ENCODE measurements at regions not wholly inside any gene's neighbourhood (a gene's known extent, or its start where the extent isn't known, plus 50 kb on each side); places are given as distances from the start of the nearest gene placed in this dataset.

DNA sequence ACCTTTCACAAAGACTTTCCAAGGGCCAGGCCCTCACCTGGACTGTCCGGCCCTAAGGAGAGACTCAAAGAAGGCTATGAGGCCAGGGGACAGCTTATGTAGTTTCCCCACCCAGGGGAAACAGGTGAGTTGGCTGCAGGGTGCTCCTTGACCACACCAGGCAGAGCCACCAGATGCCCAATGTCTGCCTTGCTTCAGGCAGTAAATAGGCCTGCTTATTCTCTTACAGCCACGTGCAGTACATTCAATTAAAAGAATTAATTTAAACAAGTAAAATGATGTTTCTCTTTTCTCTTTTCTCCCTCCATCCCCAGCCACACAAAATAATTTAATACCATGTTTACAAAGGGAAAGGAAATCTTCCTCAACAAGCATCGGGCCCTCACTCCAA is 66.6 kb upstream of the ABLIM1 start:
- intact Hi-C loops (cut with DNase I; ENCODE audit: low total_unique reads) (loop anchor here (5.0 kb wide), 1 partner anchor 103 kb away; no protein-coding TSS in a partner anchor), in situ Hi-C loops (cut with MboI; ENCODE audit: low sequenced_read_pairs in 4 of 4) (no loop called here)
- no peak overlapping the region for H3K27ac ChIP-seq
- H3K4me3 ChIP-seq: no peak overlapping the region
- no peaks in the 10 kb centered on the region for H3K36me3 ChIP-seq
- no peak for ATAC-seq
- H3K27me3 ChIP-seq: no peaks in the 10 kb centered on the region
- H3K4me1 ChIP-seq: peaks cover 12 to 14% of the 10 kb centered on the region in 2 donors
- no peaks in the 10 kb centered on the region for H3K9me3 ChIP-seq
- TF ChIP-seq CTCF (IDR thresholded peaks at IDR 0.05 in 4 of 5, conservative IDR thresholded peaks at IDR 0.05 in 1 of 5) (no peak), POLR2A (IDR thresholded peaks at IDR 0.05) (no peak)
- DNase-seq: no peak

GRCh38 chr10:114726820-114727271 is 68.8 kb upstream of the ABLIM1 start:
- H3K4me1 ChIP-seq: no peaks in the 10 kb centered on the region
- no peaks in the 10 kb centered on the region for H3K36me3 ChIP-seq
- H3K27ac ChIP-seq: no peak overlapping the region
- TF ChIP-seq POLR2A (IDR thresholded peaks at IDR 0.05) (no peak), CTCF (IDR thresholded peaks at IDR 0.05 in 4 of 5, conservative IDR thresholded peaks at IDR 0.05 in 1 of 5) (no peak)
- in situ Hi-C loops (cut with MboI; ENCODE audit: low sequenced_read_pairs in 4 of 4): no loop called here
- H3K27me3 ChIP-seq: no peaks in the 10 kb centered on the region
- H3K9me3 ChIP-seq: no peaks in the 10 kb centered on the region
- DNase-seq: no peak
- no peak for ATAC-seq
- H3K4me3 ChIP-seq: no peak overlapping the region
- intact Hi-C loops (cut with DNase I; ENCODE audit: low total_unique reads): no loop called here

DNA sequence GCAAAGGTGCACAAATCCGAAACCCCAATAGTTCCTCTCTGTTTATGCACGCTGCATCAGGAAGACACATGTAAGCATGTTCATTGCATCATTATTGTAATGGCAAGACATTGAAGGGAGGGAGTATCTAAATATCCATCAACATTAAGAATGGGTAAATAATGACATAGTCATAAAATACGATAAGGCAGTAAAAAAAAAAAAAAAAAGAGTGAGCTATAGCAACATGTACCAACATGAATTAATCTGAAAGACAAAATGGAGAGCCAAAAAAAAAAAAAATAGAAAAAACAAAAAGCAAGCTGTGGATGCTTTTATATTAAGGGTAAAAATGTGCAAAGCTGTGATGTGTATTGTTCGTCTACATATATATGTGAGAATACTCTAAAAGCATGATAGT is 70.2 kb upstream of the ABLIM1 start:
- H3K27me3 ChIP-seq: no peaks in the 10 kb centered on the region
- TF ChIP-seq POLR2A (IDR thresholded peaks at IDR 0.05) (no peak), CTCF (IDR thresholded peaks at IDR 0.05 in 4 of 5, conservative IDR thresholded peaks at IDR 0.05 in 1 of 5) (no peak)
- no peak for DNase-seq
- H3K36me3 ChIP-seq: no peaks in the 10 kb centered on the region
- intact Hi-C loops (cut with DNase I; ENCODE audit: low total_unique reads) (no loop called here), in situ Hi-C loops (cut with MboI; ENCODE audit: low sequenced_read_pairs in 4 of 4) (no loop called here)
- H3K4me1 ChIP-seq: no peaks in the 10 kb centered on the region
- ATAC-seq: no peak
- H3K9me3 ChIP-seq: no peaks in the 10 kb centered on the region
- no peak overlapping the region for H3K27ac ChIP-seq
- H3K4me3 ChIP-seq: no peak overlapping the region

DNA sequence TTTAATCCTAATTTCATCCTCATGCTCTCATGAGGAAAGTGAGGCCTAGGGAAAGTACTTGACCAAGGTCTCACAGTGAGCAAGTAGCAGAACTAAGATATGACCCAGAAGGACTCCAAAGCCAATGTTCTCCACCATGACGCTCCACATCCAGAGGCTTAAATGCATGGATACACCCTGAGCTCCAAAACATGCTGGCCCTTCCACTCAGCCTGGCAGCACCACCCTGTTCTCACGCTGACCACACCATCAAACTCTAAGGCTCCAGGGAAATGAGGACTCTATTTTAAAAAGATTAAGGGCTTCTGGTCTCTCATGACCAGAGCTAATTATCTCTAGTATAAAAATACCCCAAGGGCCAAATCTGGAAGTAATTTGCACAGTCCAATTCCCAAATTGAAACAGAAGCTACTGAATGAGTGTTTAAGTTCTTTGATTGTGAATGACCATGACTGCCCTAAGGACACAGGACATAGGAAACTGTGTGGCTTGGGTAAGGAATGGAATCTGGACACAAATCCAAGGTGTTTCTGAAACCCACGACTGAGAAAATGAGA is 71.1 kb upstream of the ABLIM1 start:
- intact Hi-C loops (cut with DNase I; ENCODE audit: low total_unique reads): no loop called here
- DNase-seq (no peak), ATAC-seq (no peak)
- Histone ChIP-seq H3K27me3 (no peaks in the 10 kb centered on the region), H3K27ac (no peak overlapping the region), H3K4me1 (no peaks in the 10 kb centered on the region), H3K4me3 (no peak overlapping the region), H3K9me3 (no peaks in the 10 kb centered on the region), H3K36me3 (no peaks in the 10 kb centered on the region)
- in situ Hi-C loops (cut with MboI; ENCODE audit: low sequenced_read_pairs in 4 of 4): no loop called here
- TF ChIP-seq POLR2A (IDR thresholded peaks at IDR 0.05): no peak
- TF ChIP-seq CTCF (IDR thresholded peaks at IDR 0.05 in 4 of 5, conservative IDR thresholded peaks at IDR 0.05 in 1 of 5): no peak

DNA sequence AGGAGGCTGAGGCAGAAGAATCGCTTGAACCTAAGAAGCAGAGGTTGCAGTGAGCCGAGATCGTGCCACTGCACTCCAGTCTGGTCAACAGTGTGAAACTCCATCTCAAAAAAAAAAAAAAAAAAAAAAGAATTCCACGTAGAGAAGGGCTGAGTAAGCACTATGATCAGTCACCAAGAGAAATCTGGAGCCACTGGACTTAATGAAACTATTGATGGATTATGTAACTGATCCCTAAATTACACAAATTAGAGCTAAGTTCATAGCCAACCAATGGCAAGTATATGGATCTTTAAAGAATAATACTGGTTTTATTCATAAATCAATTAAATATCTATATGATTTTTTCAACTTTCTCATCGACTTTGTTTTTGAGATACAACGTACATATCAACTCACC is 72.2 kb upstream of the ABLIM1 start:
- Histone ChIP-seq H3K4me1 (no peaks in the 10 kb centered on the region), H3K27ac (no peak overlapping the region), H3K36me3 (no peaks in the 10 kb centered on the region), H3K4me3 (no peak overlapping the region), H3K9me3 (no peaks in the 10 kb centered on the region), H3K27me3 (no peaks in the 10 kb centered on the region)
- TF ChIP-seq POLR2A (IDR thresholded peaks at IDR 0.05) (no peak), CTCF (IDR thresholded peaks at IDR 0.05 in 4 of 5, conservative IDR thresholded peaks at IDR 0.05 in 1 of 5) (no peak)
- no peak for ATAC-seq
- no peak for DNase-seq
- intact Hi-C loops (cut with DNase I; ENCODE audit: low total_unique reads): no loop called here
- in situ Hi-C loops (cut with MboI; ENCODE audit: low sequenced_read_pairs in 4 of 4): no loop called here
